ENCODE measurements at regions not wholly inside any gene's neighbourhood (a gene's known extent, or its start where the extent isn't known, plus 50 kb on each side); places are given as distances from the start of the nearest gene placed in this dataset.

GRCh38 chr9:100959226-100959625 lies 69.3 kb upstream of the PLPPR1 start:
- TF ChIP-seq SIN3A (IDR thresholded peaks at IDR 0.05; ENCODE audit: borderline replicate concordance in 2 of 2, control insufficient read depth in 1 of 2, low read depth in 2 of 2, low read length in 2 of 2) (no peak), ETV6 (IDR thresholded peaks at IDR 0.05; ENCODE audit: borderline replicate concordance in 1 of 2, low read depth in 2 of 2, low read length in 1 of 2) (no peak), ETV6 (CRISPR knock-in tag; IDR thresholded peaks at IDR 0.05; ENCODE audit: borderline replicate concordance) (no peak), YBX1 (IDR thresholded peaks at IDR 0.05) (no peak), ZNF133 (CRISPR knock-in tag; IDR thresholded peaks at IDR 0.05) (no peak)
